ENCODE measurements at regions not wholly inside any gene's neighbourhood (a gene's known extent, or its start where the extent isn't known, plus 50 kb on each side); places are given as distances from the start of the nearest gene placed in this dataset.

DNA sequence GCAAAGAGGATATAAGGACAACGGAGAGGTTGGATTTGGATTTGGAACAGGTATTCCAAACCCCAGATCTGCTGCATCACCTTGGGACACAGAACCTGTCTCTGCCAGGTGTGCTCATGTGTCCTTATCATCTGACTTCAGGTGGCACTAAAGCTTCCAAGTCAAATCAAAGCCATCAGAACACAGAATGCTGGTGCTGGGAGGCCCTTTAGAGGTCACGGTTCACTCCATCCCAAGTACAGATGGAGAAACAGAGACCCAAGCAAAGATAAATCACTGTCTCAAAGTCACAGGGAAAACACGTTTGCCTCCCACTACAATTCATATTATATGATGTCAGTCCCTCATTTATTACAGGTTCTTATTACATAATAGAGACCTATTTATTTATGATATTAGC is 72.8 kb downstream of the HES1 start:
- no peak for TF ChIP-seq CTCF (conservative IDR thresholded peaks at IDR 0.05; ENCODE audit: low read depth, low read length)
- TF ChIP-seq EZH2 (IDR thresholded peaks at IDR 0.05; ENCODE audit: borderline replicate concordance, low read depth, low read length, poor library complexity, severe bottlenecking) = no peak

All from A673 (cell line).